Renal pelvis (tissue), 1 donor: ENCODE measurements at regions not wholly inside any gene's neighbourhood (a gene's known extent, or its start where the extent isn't known, plus 50 kb on each side); places are given as distances from the start of the nearest gene placed in this dataset.
A peak's percentile ranks its signal among the peaks of the same experiment; 100 is the strongest.
"Not testable (repeated sequence)": the region's sequence is repeated elsewhere in the genome, so short reads cannot be mapped to it uniquely, and the experiment has no call there.

Experiments
- DNase-seq: peaks from one replicate; pipeline ENCODE4 v3.0.0-alpha.2; 2013

DNA sequence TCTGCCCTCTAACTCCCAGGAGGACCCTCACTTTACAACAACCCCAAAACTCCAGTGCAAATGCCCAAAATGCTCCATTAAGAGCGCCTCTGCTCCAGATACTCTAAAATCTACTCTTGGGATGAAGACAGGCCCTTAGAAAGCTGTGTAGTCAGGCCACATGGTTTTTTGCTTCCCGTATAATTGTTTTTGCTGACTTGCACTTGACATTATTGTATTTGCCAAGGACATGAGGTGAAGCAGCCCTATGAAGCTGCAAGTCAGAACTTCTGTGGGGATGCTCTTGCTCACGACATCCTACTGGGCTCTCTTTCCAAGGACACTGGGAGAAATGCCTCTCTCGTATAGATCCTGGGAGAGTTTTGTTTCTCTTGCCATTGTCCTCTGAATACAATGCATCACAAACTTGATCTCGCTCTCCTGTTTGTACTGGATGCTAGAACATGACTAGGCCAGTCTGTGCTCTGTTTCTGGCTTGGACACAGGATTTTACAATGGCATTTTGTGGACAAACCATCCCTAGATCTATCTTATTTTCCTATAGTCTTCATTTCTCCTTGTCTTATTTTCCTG lies 177.2 kb upstream of the DTNBP1 start:
- DNase-seq = no peak

DNA sequence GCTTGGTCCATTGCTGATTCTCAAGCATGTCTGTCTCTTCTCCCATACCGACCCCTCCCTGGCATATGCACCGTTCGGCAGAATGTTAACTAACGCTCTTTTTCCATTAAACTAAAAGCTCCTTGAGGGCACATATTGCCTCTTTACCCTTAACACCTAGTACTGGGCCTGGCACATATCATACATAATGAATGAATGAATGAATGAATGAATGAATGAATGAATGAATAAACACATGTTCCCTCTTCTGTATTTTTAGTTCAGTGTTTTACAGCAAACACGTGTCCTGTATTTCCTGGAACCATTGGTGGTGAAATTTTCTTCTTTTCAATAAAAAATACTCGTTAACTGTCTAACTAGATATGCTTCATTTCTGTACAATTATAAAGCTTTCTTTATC lies 174.4 kb upstream of the DTNBP1 start:
- no peak for DNase-seq

DNA sequence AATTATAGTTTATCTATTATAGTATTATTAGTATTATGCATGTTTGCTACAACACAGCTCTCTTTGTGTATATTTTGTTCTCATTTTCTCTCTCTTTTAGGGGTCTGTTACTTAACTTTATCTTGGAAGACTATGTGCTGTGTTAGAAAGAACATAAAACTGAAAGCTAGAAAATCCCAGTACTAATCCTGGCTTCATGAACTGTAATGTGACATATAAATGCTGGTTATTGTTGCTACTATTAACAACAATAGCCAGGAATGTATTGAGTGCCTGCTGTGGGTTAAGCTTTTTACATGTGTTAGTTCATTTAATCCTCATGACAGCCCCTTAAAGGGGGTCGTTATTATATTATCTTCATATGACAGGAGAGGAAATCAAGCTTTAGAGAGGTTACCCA lies 170.0 kb upstream of the DTNBP1 start:
- DNase-seq = no peak

DNA sequence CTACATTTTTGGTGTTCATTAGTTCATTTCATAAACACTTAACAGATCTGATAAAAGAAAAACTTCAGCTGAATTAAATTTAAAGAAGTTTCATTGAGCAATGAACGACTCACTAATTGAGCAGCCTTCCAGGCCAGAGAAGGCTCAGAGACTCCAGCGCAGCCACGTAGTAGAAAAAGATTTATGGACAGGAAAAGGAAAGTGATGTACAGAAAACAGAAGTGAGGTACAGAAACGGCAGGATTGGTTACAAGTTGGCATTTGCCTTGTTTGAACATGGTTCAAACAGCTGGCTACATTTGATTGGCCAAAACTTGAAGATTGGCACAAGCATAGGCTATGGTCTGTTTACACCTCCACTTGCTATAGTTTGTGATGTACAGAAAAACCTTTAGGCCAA lies 166.3 kb upstream of the DTNBP1 start:
- DNase-seq = no peak

DNA sequence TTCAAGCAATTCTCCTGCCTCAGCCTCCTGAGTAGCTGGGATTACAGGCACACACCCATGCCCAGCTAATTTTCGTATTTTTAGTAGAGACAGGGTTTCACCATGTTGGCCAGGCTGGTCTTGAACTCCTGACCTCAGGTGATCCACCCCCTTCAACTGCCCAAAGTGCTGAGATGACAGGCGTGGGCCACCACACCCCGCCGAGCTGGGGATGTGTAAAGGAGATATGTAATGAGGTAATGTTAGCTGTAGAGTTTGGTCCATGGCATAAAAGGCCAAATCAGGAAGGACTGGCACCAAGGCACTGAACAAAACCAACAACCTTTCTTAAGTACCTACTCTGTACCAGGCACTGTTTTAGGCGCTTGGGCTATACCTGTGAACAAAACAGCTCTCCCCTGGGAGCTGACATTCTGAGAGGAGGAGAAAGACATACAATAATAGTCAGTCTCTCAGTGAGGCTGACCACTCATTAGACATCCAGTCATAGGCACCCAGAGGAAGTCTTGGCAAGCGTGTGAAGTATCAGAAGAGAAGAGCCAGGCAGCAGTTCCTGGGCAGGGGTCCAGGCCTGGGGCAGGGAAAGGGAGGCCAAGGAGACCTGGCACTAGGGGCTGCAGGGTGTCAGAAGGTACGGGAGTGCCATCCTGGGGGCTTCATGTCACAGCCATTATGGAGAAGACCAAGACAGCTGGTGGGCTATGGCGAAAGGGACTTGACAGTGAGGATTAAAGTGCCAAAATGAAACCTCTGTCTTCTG lies 164.8 kb upstream of the DTNBP1 start:
- DNase-seq = no peak

DNA sequence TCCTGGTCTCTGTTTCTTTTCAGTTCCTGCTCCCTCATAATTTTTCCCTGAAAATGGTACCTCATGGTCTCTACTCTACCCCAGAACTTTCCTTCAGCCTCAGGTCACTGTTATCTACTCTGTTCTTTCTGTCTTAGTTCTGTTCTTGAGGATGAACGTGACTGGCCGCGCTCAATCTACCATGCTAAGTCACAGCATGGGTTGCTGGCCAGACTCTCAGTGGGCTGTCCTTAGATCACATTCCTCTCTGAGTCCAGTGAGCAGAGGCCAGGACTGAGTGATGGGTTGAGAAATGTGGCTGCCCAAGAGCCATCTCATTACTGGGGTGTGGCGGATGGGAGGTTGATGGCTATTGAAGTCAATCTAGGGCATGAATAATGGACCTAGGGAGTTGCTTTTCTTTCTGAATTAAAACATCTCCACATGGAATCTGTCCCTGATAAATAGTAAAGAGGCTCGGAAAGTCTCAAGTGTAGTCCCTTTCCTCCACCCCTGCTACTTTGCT lies 164.0 kb upstream of the DTNBP1 start:
- no peak for DNase-seq

DNA sequence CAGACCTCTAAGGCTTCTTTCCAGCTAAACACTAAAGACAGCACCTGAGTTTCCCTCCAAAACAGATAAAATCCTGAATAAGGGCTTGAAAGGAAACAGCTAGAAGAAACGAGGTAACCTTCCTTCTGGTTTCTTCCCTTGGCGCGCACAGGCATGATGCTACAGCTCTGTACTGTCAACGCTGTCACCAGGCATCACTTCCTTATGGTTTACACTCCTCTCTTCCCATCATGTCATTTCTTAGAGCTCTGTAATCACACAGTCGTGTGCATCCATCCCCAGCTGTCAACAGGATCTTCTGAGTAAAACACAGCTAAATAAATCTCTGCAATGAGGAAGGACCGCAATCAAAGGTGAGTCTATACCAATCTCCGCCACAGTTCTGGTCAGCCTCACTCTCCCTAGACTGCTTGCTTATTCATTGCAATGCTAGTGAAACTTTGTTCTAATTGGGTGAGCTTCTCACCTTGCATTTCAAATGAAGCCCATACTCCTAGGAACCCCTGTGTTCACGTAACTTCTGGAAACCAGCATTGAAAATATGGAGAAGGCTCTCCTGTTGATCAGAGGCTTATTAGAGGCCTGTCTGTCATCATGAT lies 162.6 kb upstream of the DTNBP1 start:
- DNase-seq = no peak

DNA sequence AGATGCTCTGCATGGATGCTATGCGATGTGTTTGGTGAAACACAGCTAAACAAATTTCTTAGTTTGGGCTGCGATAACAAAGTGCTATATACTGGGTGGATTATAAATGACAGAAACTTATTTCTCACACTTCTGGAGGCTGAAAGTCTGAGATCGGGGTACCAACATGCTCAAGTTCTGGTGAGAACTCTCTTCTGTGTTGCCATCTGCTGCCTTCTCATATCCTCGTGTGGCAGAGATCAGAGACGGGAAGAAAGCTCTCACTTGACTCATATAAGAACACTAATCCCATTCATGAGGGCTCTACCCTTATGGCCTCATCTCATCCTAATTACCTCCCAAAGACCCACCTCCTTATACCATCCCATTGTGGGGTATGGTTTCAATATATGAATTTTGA lies 162.0 kb upstream of the DTNBP1 start:
- no peak for DNase-seq

DNA sequence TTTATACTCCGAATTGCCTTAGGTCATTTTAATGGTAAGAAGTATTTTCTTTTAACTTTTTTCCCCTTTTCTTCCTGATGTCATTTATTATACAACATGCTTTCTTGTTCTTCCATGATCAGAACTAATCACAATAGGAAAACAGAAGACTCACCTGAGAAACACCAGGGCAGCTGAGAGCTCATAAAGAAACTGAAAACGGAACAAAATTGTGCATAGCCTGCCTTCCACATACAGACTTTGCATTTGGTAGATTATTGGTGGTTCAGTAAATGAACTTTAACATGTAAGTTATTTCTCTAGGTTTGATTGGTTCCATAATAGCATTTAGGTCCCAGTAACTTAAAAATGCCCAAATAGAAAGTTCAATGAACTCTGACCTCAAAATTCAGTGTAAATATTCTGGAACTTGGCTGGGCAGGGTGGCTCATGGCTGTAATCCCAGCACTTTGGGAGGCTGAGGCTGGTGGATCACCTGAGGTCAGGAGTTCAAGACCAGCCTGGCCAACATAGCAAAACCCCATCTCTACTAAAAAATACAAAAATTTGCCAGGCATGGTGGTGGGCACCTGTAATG lies 161.1 kb upstream of the DTNBP1 start:
- DNase-seq = no peak

DNA sequence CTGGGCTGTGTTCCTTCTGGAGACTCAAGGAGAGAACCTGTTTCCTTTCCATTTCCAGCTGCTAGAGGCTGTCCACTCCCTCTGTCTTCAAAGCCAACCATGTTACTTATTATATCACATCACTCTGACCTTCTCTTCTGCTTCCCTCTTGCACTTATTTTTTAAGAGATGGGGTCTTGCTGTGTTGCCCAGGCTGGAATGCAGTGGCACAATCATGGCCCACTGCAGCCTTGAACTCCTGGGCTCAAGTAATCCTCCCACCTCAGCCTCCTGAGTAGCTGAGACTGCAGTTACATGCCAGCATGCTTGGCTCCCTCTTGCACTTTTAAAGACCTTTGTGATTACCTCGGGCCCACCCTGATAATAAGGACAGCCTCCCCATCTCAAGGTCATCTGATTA lies 160.0 kb upstream of the DTNBP1 start:
- no peak for DNase-seq

DNA sequence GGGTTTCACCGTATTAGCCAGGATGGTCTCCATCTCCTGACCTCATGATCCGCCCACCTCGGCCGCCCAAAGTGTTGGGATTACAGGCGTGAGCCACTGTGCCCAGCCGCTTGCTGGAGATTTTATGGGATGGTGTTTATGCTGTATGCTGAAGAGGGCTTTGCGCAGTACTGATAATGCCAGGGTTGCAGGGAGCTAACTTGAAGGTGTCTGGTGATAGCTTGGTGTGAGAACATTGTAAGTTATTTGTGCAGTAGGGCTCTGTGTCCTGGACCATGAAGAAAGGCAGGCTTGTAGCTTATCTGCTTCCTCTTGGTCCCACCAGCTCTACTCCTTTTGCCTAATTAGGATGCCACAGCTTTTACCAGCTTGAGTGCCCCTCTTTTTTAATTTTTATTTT lies 157.0 kb upstream of the DTNBP1 start:
- DNase-seq = no peak

DNA sequence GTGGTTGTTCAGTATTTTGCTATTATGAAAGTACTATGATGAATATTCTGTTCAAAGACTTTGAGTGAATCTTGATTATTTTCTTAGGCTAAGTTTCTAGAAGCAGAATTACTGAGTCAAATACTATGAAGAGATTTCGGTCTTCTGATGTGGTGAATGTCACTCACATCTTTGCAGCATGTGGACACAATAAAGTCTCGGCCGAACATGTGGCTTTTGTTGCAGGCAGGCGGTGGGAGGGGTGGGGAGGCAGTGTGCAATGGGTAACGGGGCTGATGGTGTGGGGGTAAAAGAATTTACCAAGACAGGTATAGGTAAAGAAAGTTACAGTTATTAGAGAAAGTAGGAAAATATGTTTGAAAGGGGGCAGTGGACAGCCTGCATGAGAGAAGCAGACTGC lies 156.4 kb upstream of the DTNBP1 start:
- DNase-seq = no peak

DNA sequence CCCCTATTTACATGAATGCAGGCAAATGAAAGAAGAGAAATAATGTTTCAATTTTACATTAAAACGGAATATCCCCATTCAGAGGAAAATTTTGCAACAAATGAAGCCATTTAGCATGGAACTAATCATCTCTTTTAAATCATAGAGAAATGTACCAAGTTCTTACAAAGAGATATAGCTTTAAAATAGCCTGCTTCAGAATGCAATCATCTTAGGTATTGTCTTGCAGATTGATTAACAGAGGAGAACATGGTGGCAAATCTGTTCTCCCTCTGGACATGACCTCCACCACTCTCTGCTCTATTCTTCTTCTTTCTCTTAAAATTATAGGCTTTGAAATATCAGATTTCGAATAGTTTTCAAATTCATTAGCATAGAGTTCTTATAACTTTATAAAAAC lies 155.7 kb upstream of the DTNBP1 start:
- DNase-seq = no peak

DNA sequence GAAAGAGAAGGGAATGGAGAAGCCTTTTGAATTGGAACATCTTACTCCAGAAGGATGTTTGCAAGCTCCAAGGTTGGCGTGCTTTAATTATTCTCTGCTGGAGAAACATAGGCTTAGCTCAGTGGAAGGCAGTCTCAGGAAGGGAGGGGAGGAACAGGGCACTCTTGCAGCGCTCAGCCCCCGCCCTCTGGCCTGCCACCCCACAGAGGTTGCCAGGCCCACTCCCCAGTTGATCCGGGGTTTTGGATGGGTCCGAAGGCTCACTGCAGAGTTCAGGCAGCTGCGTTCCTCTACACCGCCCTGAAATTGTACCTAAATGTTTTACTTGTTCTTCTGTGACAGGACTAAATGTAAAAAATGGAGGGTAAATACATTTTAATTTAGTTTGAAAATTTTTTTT lies 155.2 kb upstream of the DTNBP1 start:
- no peak for DNase-seq

DNA sequence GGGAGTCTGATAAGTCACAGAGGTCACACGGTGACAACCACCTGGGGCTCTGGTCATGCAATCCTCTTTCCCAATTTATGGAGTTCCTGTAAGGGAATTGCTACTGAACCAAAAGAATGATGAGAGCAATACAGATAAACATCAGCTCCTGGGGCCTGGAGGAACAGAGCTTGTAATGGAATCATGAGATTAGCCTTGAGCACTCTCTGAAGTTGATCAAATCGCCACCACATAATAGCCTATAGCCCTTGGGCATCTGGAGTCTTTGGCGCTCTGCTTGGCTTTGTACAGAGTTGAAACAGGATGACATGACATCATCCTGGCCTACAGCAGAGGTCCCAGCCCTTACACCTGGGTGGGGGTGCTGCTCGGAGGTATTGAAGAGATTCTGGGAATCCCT lies 154.3 kb upstream of the DTNBP1 start:
- DNase-seq = no peak

DNA sequence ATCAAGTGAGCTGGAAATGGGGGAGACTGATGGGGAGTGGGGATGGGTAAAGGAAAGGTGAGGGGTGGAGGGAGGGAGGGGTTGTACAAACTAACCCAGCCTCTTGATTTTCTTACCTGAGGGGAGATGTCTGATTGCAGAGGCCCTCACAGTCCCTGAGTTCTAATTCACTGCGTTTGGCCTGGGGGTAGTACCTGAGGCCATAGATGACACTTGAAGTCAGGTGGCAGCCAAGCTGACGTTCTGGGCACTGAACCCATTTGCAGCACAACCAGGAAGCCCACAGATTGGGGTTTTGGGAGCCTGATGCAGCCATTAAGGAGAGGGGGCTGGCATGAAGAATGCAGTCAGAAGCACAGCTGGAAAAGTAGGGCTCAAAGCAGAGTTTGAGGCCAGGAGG lies 153.8 kb upstream of the DTNBP1 start:
- DNase-seq = no peak

DNA sequence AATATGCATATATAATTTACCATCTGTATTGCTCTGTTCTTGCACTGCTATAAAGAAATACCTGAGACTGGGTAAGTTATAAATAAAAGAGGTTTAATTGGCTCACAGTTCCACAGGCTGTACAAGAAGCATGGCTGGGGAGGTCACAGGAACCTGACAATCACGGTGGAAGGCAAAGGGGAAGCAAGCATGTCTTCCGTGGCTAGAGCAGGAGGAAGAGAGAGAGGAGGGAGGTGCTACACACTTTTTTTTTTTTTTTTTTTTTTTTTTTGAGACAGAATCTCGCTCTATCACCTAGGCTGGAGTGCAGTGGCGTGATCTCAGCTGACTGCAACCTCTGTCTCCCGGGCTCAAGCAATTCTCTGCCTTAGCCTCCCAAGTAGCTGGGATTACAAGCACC lies 150.9 kb upstream of the DTNBP1 start:
- not testable (repeated sequence) for DNase-seq

DNA sequence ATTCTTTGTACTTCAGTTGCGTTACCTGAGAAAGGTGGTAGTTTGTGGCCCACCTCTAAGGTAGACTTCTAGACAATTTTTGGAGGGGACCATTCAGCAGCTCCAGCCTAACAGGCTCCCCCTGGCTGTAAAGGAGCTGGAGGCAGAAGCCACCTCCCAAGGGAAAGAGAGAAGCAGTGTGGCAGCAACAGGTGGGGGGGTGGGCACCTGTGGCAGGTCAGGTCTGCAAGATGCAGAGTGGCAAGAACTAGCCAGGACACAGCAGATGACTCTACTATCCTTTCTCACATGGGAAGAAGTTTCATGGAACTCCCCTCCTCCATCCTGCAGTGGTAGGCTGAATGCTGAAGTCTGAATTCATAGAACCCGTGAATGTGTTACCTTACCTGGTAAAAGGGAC lies 148.3 kb upstream of the DTNBP1 start:
- DNase-seq = no peak

DNA sequence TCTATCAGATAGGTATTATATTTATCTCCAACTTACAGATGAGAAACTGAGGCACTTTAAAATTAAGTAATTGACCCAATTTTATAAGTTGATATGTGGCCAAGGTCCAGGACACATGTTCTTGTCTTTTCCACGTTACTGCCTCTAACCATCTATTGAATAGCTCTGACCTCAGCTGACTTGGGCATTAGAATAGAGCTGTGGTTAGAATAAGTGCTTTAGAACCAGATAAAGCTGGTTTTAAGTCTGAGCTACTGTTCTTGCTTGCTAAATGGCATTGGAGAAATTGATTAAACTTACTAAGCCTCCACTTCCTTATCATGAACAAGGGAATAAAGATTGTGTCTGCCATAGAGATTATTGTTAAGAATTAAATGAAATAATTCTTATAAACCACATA lies 147.8 kb upstream of the DTNBP1 start:
- no peak for DNase-seq

DNA sequence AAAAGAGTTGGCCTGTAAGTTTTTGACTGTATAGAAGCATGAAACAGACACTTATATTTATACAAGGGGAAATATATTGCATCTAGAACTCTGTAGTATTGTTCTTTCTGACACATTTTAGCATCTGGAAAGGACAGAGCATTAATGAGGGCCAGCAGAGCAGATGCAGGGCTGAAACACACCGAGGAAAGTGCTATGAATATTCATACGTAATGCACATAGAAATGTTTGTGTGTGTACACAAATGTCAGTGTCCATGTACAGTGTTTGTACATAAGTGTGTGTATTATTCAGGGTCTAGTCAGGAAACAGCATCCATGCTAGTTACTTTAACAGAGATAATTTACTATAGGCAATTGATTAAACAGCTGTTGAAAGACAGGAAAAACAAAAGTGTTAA lies 146.5 kb upstream of the DTNBP1 start:
- DNase-seq = no peak

DNA sequence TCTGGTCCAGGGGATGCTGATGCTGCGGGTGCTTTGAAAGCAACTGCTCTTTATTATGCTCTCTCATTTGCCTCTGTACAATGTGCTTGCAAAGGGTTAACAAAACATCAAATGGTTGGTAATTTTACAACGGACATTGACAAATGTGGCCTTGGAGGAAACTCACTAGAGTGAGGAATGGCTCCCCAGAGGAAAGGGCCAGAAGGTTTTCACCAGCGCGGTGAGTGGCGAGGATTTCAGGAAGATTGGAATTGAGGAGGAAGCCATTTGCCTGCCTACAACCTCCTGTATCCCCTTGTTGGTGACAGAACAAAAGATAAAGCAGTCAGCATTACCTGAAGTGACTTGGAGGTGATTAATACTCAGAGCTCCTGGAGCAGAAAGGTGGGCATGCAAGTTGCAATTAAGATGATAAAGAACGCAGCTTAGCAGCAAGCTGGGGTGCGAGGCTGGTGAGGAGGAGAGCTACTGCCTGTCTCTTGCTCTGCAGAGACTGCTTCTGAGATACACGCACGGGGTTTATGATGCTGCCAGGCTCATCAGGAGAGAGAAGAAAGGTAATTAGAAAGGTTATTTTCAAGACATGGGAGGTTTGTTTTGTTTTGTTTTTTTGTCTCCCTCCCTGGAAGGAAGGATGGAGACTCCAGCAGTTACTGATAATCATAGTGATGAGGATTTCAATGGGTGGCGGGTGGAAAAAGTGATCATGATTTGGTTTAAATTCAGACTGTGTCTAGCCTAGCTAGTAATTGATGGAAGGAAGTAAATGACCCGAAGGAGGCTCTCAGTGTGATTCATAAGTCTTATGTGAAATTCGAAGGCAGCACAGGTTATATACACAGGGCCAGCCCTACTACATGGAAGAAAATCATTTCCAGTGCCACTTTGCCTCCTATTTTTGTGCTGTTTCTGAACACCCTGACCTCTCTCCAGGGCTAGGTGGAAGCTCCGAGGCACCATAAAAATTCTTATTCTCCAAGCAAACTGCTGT lies 141.6 kb upstream of the DTNBP1 start:
- peak; percentile 57 for DNase-seq

DNA sequence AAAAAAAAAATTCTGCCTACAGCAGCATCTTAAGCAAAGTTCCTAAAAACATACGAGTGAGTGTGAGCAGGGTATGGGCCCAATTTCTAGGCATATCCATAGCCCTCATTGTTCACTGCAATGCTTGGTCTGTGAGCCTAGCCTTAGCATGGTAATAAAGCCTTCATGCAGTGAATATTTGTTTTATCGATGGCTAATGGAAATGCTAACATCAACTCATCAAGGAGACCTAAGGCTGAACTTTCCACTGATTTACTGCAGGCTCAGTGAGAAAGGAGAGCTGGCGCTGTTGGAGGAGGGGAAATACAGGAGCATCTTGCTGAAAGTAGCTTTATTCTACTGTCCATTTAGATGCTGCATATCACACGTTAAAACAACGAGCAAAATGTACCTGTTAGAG lies 139.6 kb upstream of the DTNBP1 start:
- DNase-seq = no peak
